ENCODE measurements at regions not wholly inside any gene's neighbourhood (a gene's known extent, or its start where the extent isn't known, plus 50 kb on each side); places are given as distances from the start of the nearest gene placed in this dataset.

DNA sequence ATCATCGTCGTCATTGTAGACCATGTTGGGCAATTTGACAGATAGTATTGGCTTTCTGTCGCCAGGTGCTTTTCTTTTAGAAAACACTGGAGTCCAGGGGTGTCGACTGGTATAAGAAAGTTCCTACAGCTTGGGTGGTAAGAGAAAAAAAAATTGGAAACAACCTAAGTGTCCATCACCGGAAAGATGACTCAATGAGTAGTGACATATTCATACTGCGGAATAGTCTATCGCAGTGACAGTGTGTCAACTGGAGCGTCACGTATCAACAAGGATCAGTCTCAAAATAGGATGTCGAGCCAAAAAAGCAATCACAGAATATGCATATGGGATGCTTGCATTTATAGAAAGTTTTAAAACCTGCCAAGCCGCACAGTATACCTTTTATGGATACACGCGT lies 157.6 kb downstream of the MN1 start:
- DNase-seq (ENCODE audit: low read depth in 4 of 6, low spot score in 6 of 6): no peak
- no peak overlapping the region for H3K27ac ChIP-seq (ENCODE audit: low read depth, low read length)
- H3K36me3 ChIP-seq (ENCODE audit: control insufficient read depth, insufficient read depth, low read length): no peaks in the 10 kb centered on the region
- no peaks in the 10 kb centered on the region for H3K9me3 ChIP-seq (ENCODE audit: control insufficient read depth, insufficient read depth, low read length)
- H3K4me3 ChIP-seq (ENCODE audit: low read depth, low read length): no peak overlapping the region
- H3K4me1 ChIP-seq (ENCODE audit: control insufficient read depth, insufficient read depth, low read length): peaks cover 28% of the 10 kb centered on the region
- no peaks in the 10 kb centered on the region for H3K27me3 ChIP-seq (ENCODE audit: control insufficient read depth, insufficient read depth, low read length)
- 97% methylated on average over 11 of the region's 13 CpGs for WGBS (ENCODE audit: insufficient coverage)

DNA sequence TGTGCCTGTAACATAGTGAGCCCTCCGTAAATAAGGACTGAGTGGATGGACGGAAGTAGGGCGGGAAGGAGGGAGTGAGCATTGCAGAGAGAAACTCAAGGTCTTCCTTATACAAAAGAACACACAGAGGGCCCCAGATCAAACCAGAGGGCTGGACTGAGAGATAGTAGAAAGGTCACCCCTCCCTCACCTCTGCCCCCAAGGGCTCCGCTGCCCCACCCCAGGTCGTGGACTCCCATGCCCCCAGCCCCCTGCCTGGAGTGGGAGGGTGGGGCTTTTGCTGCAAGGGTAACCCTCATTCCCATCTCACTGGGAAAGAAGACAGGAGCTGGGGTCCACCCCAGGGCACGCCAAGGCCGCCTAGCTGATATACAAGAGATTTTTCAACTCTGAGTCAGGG lies 157.0 kb downstream of the MN1 start:
- H3K27me3 ChIP-seq (ENCODE audit: control insufficient read depth, insufficient read depth, low read length): no peaks in the 10 kb centered on the region
- no peaks in the 10 kb centered on the region for H3K9me3 ChIP-seq (ENCODE audit: control insufficient read depth, insufficient read depth, low read length)
- peaks cover 22% of the 10 kb centered on the region for H3K4me1 ChIP-seq (ENCODE audit: control insufficient read depth, insufficient read depth, low read length)
- H3K4me3 ChIP-seq (ENCODE audit: low read depth, low read length): no peak overlapping the region
- no peak for DNase-seq (ENCODE audit: low read depth in 4 of 6, low spot score in 6 of 6)
- H3K36me3 ChIP-seq (ENCODE audit: control insufficient read depth, insufficient read depth, low read length): no peaks in the 10 kb centered on the region
- H3K27ac ChIP-seq (ENCODE audit: low read depth, low read length): no peak overlapping the region
- no CpG with 5 or more reads among the region's 7 CpGs for WGBS (ENCODE audit: insufficient coverage)

DNA sequence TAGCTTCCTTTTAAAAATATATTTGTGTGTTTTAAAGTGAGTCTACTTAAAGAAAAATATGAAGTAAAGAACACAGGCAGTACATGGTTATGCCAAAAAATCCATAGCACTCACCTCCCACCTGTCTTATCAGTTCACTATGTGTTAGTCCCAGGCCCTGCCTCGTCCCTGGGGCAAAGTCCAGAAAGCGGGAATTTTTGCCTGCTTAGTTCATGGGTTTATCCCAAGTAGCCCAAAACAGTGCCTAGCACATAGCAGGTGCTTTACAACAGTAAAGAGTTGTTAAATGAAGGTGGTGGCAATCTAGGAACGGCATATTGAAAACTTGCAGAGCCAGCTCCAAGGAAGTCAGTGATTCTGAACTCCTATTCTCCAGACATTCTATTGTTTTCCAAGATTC lies 154.0 kb downstream of the MN1 start:
- H3K27me3 ChIP-seq (ENCODE audit: control insufficient read depth, insufficient read depth, low read length): no peaks in the 10 kb centered on the region
- DNase-seq (ENCODE audit: low read depth in 4 of 6, low spot score in 6 of 6): no peak

DNA sequence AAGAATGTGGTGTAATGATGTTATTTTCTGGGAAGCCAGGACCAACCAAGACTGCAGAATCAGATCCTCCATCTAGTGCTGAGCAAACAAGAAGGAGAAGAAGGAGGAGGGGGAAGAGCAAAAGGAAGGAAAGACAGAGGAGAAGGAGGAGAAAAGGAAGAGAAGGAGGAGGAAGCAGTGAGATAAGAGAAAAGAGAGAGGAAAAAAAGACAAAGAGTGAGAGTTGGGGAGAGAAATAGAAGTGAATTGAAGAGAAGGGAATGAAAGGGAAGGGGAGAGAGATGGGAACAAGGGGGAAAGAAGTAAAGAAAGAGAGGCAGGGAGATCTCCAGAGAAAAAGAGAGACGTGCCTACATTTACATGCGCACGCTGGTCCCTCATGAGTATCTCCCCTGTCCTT lies 153.5 kb downstream of the MN1 start:
- no CpG with 5 or more reads among the region's 3 CpGs for WGBS (ENCODE audit: insufficient coverage)
- no peak overlapping the region for H3K27ac ChIP-seq (ENCODE audit: low read depth, low read length)
- no peaks in the 10 kb centered on the region for H3K27me3 ChIP-seq (ENCODE audit: control insufficient read depth, insufficient read depth, low read length)
- H3K9me3 ChIP-seq (ENCODE audit: control insufficient read depth, insufficient read depth, low read length): no peaks in the 10 kb centered on the region
- peaks cover 6% of the 10 kb centered on the region for H3K4me1 ChIP-seq (ENCODE audit: control insufficient read depth, insufficient read depth, low read length)
- DNase-seq (ENCODE audit: low read depth in 4 of 6, low spot score in 6 of 6): no peak
- H3K36me3 ChIP-seq (ENCODE audit: control insufficient read depth, insufficient read depth, low read length): no peaks in the 10 kb centered on the region
- no peak overlapping the region for H3K4me3 ChIP-seq (ENCODE audit: low read depth, low read length)

More for the DNA sequence above, 154.0 kb downstream of the MN1 start:
- Histone ChIP-seq H3K36me3 (ENCODE audit: control insufficient read depth, insufficient read depth, low read length) (no peaks in the 10 kb centered on the region), H3K27ac (ENCODE audit: low read depth, low read length) (no peak overlapping the region), H3K4me1 (ENCODE audit: control insufficient read depth, insufficient read depth, low read length) (peaks cover 8% of the 10 kb centered on the region), H3K4me3 (ENCODE audit: low read depth, low read length) (no peak overlapping the region), H3K9me3 (ENCODE audit: control insufficient read depth, insufficient read depth, low read length) (no peaks in the 10 kb centered on the region)
- 83% methylated on average over 2 of the region's 3 CpGs for WGBS (ENCODE audit: insufficient coverage)

DNA sequence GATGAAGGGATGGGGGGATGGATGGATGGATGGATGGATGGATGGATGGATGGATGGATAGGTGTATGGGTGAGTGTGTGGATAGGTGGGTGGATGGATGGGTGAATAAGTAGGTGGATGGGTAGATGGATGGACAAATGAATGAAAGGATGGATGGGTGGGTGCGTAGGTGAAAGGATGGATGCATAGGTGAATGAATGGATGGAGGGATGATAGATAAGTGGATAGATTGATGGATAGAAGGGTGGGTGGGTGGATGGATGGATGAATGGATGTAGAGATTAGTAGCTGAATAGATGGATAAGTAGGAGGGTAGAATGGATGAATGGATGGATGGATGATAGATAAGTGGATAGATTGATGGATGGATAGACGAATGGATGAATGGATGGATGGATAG lies 152.7 kb downstream of the MN1 start:
- 100% methylated on average over 2 of the region's 2 CpGs for WGBS (ENCODE audit: insufficient coverage)
- Histone ChIP-seq H3K9me3 (ENCODE audit: control insufficient read depth, insufficient read depth, low read length) (no peaks in the 10 kb centered on the region), H3K4me1 (ENCODE audit: control insufficient read depth, insufficient read depth, low read length) (peaks cover 6% of the 10 kb centered on the region), H3K36me3 (ENCODE audit: control insufficient read depth, insufficient read depth, low read length) (no peaks in the 10 kb centered on the region), H3K27me3 (ENCODE audit: control insufficient read depth, insufficient read depth, low read length) (no peaks in the 10 kb centered on the region), H3K4me3 (ENCODE audit: low read depth, low read length) (no peak overlapping the region), H3K27ac (ENCODE audit: low read depth, low read length) (no peak overlapping the region)
- DNase-seq (ENCODE audit: low read depth in 4 of 6, low spot score in 6 of 6): no peak

DNA sequence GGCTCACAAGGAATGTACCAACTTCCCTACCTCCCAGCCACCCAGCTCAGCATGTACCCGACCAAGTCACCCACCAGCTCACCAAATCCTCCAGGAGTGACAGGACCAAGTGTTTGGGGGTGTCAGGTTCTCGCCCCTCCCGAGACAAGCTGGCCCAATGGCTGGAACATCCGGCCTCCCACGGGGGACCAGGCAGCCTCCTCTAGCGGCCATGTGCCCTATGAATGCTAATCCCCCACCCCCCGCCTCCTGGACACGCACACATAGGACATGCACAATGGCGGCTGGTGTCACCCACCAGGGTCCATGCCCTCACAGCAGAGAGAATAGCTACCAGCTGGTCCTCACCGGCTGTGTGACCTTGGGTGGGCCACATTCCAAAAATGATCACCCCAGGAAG lies 151.0 kb downstream of the MN1 start:
- peaks cover 12% of the 10 kb centered on the region for H3K4me1 ChIP-seq (ENCODE audit: control insufficient read depth, insufficient read depth, low read length)
- no peak for DNase-seq (ENCODE audit: low read depth in 4 of 6, low spot score in 6 of 6)
- H3K27me3 ChIP-seq (ENCODE audit: control insufficient read depth, insufficient read depth, low read length): no peaks in the 10 kb centered on the region
- 84% methylated on average over 10 of the region's 10 CpGs for WGBS (ENCODE audit: insufficient coverage)
- no peaks in the 10 kb centered on the region for H3K9me3 ChIP-seq (ENCODE audit: control insufficient read depth, insufficient read depth, low read length)
- H3K27ac ChIP-seq (ENCODE audit: low read depth, low read length): no peak overlapping the region
- H3K36me3 ChIP-seq (ENCODE audit: control insufficient read depth, insufficient read depth, low read length): no peaks in the 10 kb centered on the region
- H3K4me3 ChIP-seq (ENCODE audit: low read depth, low read length): no peak overlapping the region

DNA sequence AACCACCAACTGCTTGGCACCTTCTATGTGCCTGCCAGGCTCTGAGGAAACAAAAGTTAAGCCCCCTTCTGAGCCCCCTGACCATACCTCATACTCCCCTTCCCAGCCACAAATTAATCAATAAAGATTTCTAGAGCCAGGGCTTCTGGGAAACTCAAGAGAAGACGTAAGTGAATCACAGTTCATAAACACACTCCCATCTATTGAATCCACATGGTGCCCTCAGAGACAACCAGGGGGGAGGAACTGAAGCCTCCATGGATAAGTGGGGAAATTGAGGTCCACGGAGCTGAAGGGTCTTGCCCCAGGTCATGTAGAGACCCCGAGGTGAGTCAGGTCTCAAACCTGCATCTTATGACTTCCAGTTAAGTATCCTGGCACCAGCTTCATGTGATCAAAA lies 150.6 kb downstream of the MN1 start:
- Histone ChIP-seq H3K27ac (ENCODE audit: low read depth, low read length) (no peak overlapping the region), H3K4me1 (ENCODE audit: control insufficient read depth, insufficient read depth, low read length) (peaks cover 10% of the 10 kb centered on the region), H3K36me3 (ENCODE audit: control insufficient read depth, insufficient read depth, low read length) (no peaks in the 10 kb centered on the region), H3K4me3 (ENCODE audit: low read depth, low read length) (no peak overlapping the region), H3K9me3 (ENCODE audit: control insufficient read depth, insufficient read depth, low read length) (no peaks in the 10 kb centered on the region), H3K27me3 (ENCODE audit: control insufficient read depth, insufficient read depth, low read length) (no peaks in the 10 kb centered on the region)
- no peak for DNase-seq (ENCODE audit: low read depth in 4 of 6, low spot score in 6 of 6)
- 77% methylated on average over 2 of the region's 3 CpGs for WGBS (ENCODE audit: insufficient coverage)

DNA sequence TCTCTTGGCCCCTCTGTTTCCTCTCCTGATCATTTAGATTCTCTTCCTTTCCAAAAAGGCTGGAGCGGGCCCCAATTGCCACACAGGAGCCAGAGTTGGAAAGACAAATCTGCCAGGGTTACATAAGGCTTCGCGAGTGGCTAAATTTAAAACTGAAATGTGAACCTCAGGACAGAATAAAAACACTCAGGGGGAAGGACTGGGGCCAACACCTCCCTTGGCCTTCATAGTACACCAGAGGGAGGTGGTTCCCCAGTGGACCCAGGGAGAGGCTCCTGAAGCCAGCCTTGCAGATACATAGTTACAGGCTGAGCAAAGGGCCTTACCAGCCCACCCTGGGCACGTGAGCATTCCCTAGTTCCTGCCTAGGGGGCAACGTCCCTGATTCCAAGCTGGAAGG lies 150.1 kb downstream of the MN1 start:
- no peaks in the 10 kb centered on the region for H3K27me3 ChIP-seq (ENCODE audit: control insufficient read depth, insufficient read depth, low read length)
- peaks cover 2% of the 10 kb centered on the region for H3K9me3 ChIP-seq (ENCODE audit: control insufficient read depth, insufficient read depth, low read length)
- H3K27ac ChIP-seq (ENCODE audit: low read depth, low read length): no peak overlapping the region
- H3K36me3 ChIP-seq (ENCODE audit: control insufficient read depth, insufficient read depth, low read length): no peaks in the 10 kb centered on the region
- peaks cover 7% of the 10 kb centered on the region for H3K4me1 ChIP-seq (ENCODE audit: control insufficient read depth, insufficient read depth, low read length)
- no peak for DNase-seq (ENCODE audit: low read depth in 4 of 6, low spot score in 6 of 6)
- H3K4me3 ChIP-seq (ENCODE audit: low read depth, low read length): no peak overlapping the region
- WGBS (ENCODE audit: insufficient coverage): 100% methylated on average over 1 of the region's 5 CpGs

DNA sequence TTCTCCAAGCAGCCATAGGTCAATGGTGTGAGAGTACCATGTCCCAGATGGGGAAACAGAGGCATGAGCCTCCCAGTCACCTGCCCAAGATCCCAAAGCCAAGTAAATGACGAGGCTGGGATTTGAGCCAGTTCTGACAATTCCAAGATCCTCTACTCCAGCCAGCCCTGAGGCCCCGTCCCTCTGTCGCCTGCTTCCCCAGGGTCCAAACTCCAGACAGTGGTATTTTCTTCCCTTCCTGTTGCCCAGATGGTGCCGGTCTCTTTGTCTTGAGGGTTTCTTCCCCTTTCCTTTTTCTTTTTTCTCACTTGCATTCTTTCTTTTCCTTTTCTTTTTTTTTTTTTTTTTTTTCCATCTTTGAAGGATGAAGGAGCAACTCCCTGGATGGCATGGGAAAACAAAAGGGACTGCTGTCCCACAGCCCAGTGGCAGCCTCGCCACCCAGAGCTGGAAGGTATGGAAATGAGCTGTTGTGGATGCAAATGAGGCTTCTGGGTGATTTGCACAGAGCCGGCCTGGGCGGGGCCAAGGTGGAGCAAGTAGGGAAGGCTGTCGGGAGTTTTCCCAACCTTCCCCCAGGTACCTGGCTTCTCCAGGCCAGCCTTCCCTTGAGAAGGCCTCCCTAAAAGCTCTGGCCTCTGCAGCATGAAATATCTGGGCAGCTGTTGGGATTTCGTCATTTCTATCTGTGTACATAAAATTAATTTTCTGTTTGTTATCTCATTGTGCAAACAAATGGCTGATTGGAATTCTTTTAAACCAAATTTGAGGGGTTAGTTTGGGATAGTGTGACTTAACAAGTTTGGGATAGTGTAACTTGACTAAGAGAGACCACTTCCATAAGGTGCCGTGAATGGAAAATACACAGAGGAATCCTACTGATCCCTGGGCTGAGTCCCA lies 146.8 kb downstream of the MN1 start:
- no peaks in the 10 kb centered on the region for H3K36me3 ChIP-seq (ENCODE audit: control insufficient read depth, insufficient read depth, low read length)
- H3K27ac ChIP-seq (ENCODE audit: low read depth, low read length): no peak overlapping the region
- peaks cover 7% of the 10 kb centered on the region for H3K4me1 ChIP-seq (ENCODE audit: control insufficient read depth, insufficient read depth, low read length)
- no peaks in the 10 kb centered on the region for H3K27me3 ChIP-seq (ENCODE audit: control insufficient read depth, insufficient read depth, low read length)
- peaks cover 3% of the 10 kb centered on the region for H3K9me3 ChIP-seq (ENCODE audit: control insufficient read depth, insufficient read depth, low read length)
- no peak overlapping the region for H3K4me3 ChIP-seq (ENCODE audit: low read depth, low read length)
- WGBS (ENCODE audit: insufficient coverage): 27% methylated on average over 8 of the region's 10 CpGs
- DNase-seq (ENCODE audit: low read depth in 4 of 6, low spot score in 6 of 6): no peak

DNA sequence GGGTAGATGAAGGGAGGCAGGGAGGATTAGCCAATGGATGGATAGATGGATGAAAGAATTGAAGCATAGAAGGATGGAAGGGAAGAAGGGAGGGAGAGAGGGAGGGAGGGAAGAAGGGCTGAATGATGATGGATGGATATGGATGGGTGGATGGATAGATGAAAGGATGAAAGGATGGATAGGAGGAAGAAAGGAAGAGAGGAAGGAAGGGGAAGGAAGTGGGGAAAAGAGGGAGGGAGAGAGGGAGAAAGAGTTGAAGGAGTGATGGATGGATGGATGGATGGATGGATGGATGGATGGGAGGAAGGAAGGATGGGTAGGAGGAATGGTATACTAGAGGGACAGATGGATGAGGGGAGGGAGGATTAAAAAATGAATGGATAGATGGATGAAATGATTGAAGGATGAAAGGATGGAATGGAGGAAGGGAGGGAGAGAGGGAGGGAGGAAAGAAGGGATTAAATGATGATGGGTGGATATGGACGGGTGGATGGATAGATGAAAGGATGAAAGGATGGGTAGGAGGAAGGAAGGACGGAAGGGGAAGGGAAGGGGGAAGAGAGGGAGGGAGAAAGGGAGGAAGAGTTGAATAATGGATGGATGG lies 145.9 kb downstream of the MN1 start:
- H3K27ac ChIP-seq (ENCODE audit: low read depth, low read length): no peak overlapping the region
- 85% methylated on average over 2 of the region's 2 CpGs for WGBS (ENCODE audit: insufficient coverage)

More for the DNA sequence above, 145.9 kb downstream of the MN1 start:
- no peak overlapping the region for H3K4me3 ChIP-seq (ENCODE audit: low read depth, low read length)
- no peaks in the 10 kb centered on the region for H3K27me3 ChIP-seq (ENCODE audit: control insufficient read depth, insufficient read depth, low read length)
- H3K4me1 ChIP-seq (ENCODE audit: control insufficient read depth, insufficient read depth, low read length): peaks cover 7% of the 10 kb centered on the region
- DNase-seq (ENCODE audit: low read depth in 4 of 6, low spot score in 6 of 6): no peak
- H3K9me3 ChIP-seq (ENCODE audit: control insufficient read depth, insufficient read depth, low read length): peaks cover 3% of the 10 kb centered on the region
- H3K36me3 ChIP-seq (ENCODE audit: control insufficient read depth, insufficient read depth, low read length): no peaks in the 10 kb centered on the region

All from spinal cord (tissue), 9 donors.